GM21825 (cell line): ENCODE measurements at regions not wholly inside any gene's neighbourhood (a gene's known extent, or its start where the extent isn't known, plus 50 kb on each side); places are given as distances from the start of the nearest gene placed in this dataset.

ENCODE experiments used
- ATAC-seq: cut with Tn5 transposase; IDR thresholded peaks from one replicate; pipeline ENCODE4 v1.9.1; 2021; ENCODE audit warnings: mild to moderate bottlenecking, moderate library complexity; ENCODE audit not compliant: unreplicated experiment

- ATAC-seq = no peak
Observed at GRCh38 chr2:183283209-183283608, 159.0 kb downstream of the NUP35 start.

- ATAC-seq = no peak
Observed at GRCh38 chr2:183284606-183285005, 160.4 kb downstream of the NUP35 start.

GRCh38 chr2:183291436-183291835 lies 167.2 kb downstream of the NUP35 start:
- ATAC-seq = no peak

- no peak for ATAC-seq
Observed at GRCh38 chr2:183292028-183292427, 167.8 kb downstream of the NUP35 start.

- ATAC-seq = no peak
Observed at GRCh38 chr2:183339311-183339710, 215.1 kb downstream of the NUP35 start.

- no peak for ATAC-seq
Observed at GRCh38 chr2:183341057-183341456, 216.8 kb downstream of the NUP35 start.

- ATAC-seq = no peak
Observed at GRCh38 chr2:183347969-183348368, 223.7 kb downstream of the NUP35 start.

GRCh38 chr2:183348492-183348891 lies 224.2 kb downstream of the NUP35 start:
- peak; percentile 76 for ATAC-seq

- ATAC-seq = no peak
Observed at GRCh38 chr2:183349091-183349490, 224.8 kb downstream of the NUP35 start.

GRCh38 chr2:183359867-183360266 lies 235.6 kb downstream of the NUP35 start:
- ATAC-seq = no peak

GRCh38 chr2:183371545-183371944 lies 247.3 kb downstream of the NUP35 start:
- ATAC-seq = no peak

- ATAC-seq = no peak
Observed at GRCh38 chr2:183375821-183376220, 251.6 kb downstream of the NUP35 start.

- no peak for ATAC-seq
Observed at GRCh38 chr2:183383854-183384253, 259.6 kb downstream of the NUP35 start.

GRCh38 chr2:183389546-183390080 lies 265.4 kb downstream of the NUP35 start:
- ATAC-seq = no peak

- no peak for ATAC-seq
Observed at GRCh38 chr2:183390109-183390508, 265.9 kb downstream of the NUP35 start.

GRCh38 chr2:183404392-183404791 lies 280.1 kb downstream of the NUP35 start:
- ATAC-seq = no peak

- no peak for ATAC-seq
Observed at GRCh38 chr2:183408562-183408961, 284.3 kb downstream of the NUP35 start.

GRCh38 chr2:183409662-183410061 lies 285.4 kb downstream of the NUP35 start:
- no peak for ATAC-seq

- no peak for ATAC-seq
Observed at GRCh38 chr2:183416753-183417152, 292.5 kb downstream of the NUP35 start.

- no peak for ATAC-seq
Observed at GRCh38 chr2:183426825-183427224, 302.6 kb downstream of the NUP35 start.

- no peak for ATAC-seq
Observed at GRCh38 chr2:183427558-183427957, 303.3 kb downstream of the NUP35 start.

- no peak for ATAC-seq
Observed at GRCh38 chr2:183428881-183429280, 304.6 kb downstream of the NUP35 start.

GRCh38 chr2:183438541-183438940 lies 314.3 kb downstream of the NUP35 start:
- ATAC-seq = no peak
